ENCODE measurements at regions not wholly inside any gene's neighbourhood (a gene's known extent, or its start where the extent isn't known, plus 50 kb on each side); places are given as distances from the start of the nearest gene placed in this dataset.

- peaks cover 4 to 5% of the 10 kb centered on the region in 2 donors for H3K36me3 Mint-ChIP-seq
- H3K4me1 Mint-ChIP-seq: no peaks in the 10 kb centered on the region
- H3K27ac Mint-ChIP-seq: no peak overlapping the region
- H3K9me3 Mint-ChIP-seq: peaks cover 10 to 12% of the 10 kb centered on the region in 2 donors
- no peak overlapping the region for H3K4me3 Mint-ChIP-seq
- DNase-seq (no peak), ATAC-seq (replicated peaks) (no peak)
- H3K27me3 Mint-ChIP-seq: peaks cover 39 to 44% of the 10 kb centered on the region in 2 donors
Observed at GRCh38 chr1:29383746-29384371, 147.5 kb downstream of the PTPRU start.

GRCh38 chr1:29382851-29383745 is 146.8 kb downstream of the PTPRU start:
- H3K4me3 Mint-ChIP-seq: no peak overlapping the region
- H3K9me3 Mint-ChIP-seq: peaks cover 13 to 15% of the 10 kb centered on the region in 2 donors
- peaks cover 38 to 39% of the 10 kb centered on the region in 2 donors for H3K27me3 Mint-ChIP-seq
- peaks cover 4 to 5% of the 10 kb centered on the region in 2 donors for H3K36me3 Mint-ChIP-seq
- no peaks in the 10 kb centered on the region for H3K4me1 Mint-ChIP-seq
- H3K27ac Mint-ChIP-seq: no peak overlapping the region
- DNase-seq (no peak), ATAC-seq (replicated peaks) (no peak)

GRCh38 chr1:29381426-29381825 is 145.1 kb downstream of the PTPRU start:
- peaks cover 25 to 29% of the 10 kb centered on the region in 2 donors for H3K27me3 Mint-ChIP-seq
- H3K27ac Mint-ChIP-seq: no peak overlapping the region

GRCh38 chr1:29380532-29380931 is 144.2 kb downstream of the PTPRU start:
- no peak overlapping the region for H3K27ac Mint-ChIP-seq
- H3K9me3 Mint-ChIP-seq: peaks cover 20 to 21% of the 10 kb centered on the region in 2 donors
- peaks cover 27 to 38% of the 10 kb centered on the region in 2 donors for H3K27me3 Mint-ChIP-seq
- peaks cover 4 to 5% of the 10 kb centered on the region in 2 donors for H3K36me3 Mint-ChIP-seq
- no peak overlapping the region for H3K4me3 Mint-ChIP-seq
- H3K4me1 Mint-ChIP-seq: no peaks in the 10 kb centered on the region
- no peak for ATAC-seq (replicated peaks)
- DNase-seq: no peak

More at GRCh38 chr1:29381426-29381825, 145.1 kb downstream of the PTPRU start:
- ATAC-seq (replicated peaks) (no peak), DNase-seq (no peak)
- H3K4me3 Mint-ChIP-seq: no peak overlapping the region
- no peaks in the 10 kb centered on the region for H3K4me1 Mint-ChIP-seq
- H3K36me3 Mint-ChIP-seq: peaks cover 4 to 5% of the 10 kb centered on the region in 2 donors
- H3K9me3 Mint-ChIP-seq: peaks cover 15 to 18% of the 10 kb centered on the region in 2 donors

GRCh38 chr1:29379443-29380073 is 143.2 kb downstream of the PTPRU start:
- no peak for DNase-seq
- peaks cover 37 to 43% of the 10 kb centered on the region in 2 donors for H3K27me3 Mint-ChIP-seq
- ATAC-seq (replicated peaks): no peak
- no peaks in the 10 kb centered on the region for H3K4me1 Mint-ChIP-seq
- H3K27ac Mint-ChIP-seq: no peak overlapping the region
- peaks cover 23 to 28% of the 10 kb centered on the region in 2 donors for H3K9me3 Mint-ChIP-seq
- H3K36me3 Mint-ChIP-seq: peaks cover 4 to 5% of the 10 kb centered on the region in 2 donors
- H3K4me3 Mint-ChIP-seq: no peak overlapping the region
